ENCODE measurements at regions not wholly inside any gene's neighbourhood (a gene's known extent, or its start where the extent isn't known, plus 50 kb on each side); places are given as distances from the start of the nearest gene placed in this dataset.

GRCh38 chr16:86350289-86350688 is 160.0 kb upstream of the FOXF1 start:
- TF ChIP-seq ELF4 (IDR thresholded peaks at IDR 0.05) (no peak), TARDBP (IDR thresholded peaks at IDR 0.05) (no peak), HDGF (IDR thresholded peaks at IDR 0.05; ENCODE audit: borderline replicate concordance) (no peak), NFRKB (IDR thresholded peaks at IDR 0.05) (no peak)
